Fibroblast of peridontal ligament (primary cell): ENCODE measurements at regions not wholly inside any gene's neighbourhood (a gene's known extent, or its start where the extent isn't known, plus 50 kb on each side); places are given as distances from the start of the nearest gene placed in this dataset.
"Not testable (repeated sequence)": the region's sequence is repeated elsewhere in the genome, so short reads cannot be mapped to it uniquely, and the experiment has no call there.

ENCODE experiments used
- DNase-seq: peaks from one replicate; pipeline ENCODE4 v3.0.0-alpha.2; 2010; ENCODE audit errors: extremely low read depth

- no peak for DNase-seq
Measured at GRCh38 chr7:83738291-83738835, 89.4 kb upstream of the SEMA3E start.

- DNase-seq: peak; percentile 55
Measured at GRCh38 chr7:83732305-83732704, 83.4 kb upstream of the SEMA3E start.

- peak; percentile 8 for DNase-seq
Measured at GRCh38 chr7:83731154-83731553, 82.2 kb upstream of the SEMA3E start.

GRCh38 chr7:83716923-83717322 lies 68.0 kb upstream of the SEMA3E start:
- DNase-seq: not testable (repeated sequence)

- no peak for DNase-seq
Measured at GRCh38 chr7:83708531-83708930, 59.6 kb upstream of the SEMA3E start.

GRCh38 chr7:83704564-83704963 lies 55.6 kb upstream of the SEMA3E start:
- DNase-seq: no peak

GRCh38 chr7:83702446-83702845 lies 53.5 kb upstream of the SEMA3E start:
- DNase-seq: no peak

GRCh38 chr7:83701736-83702135 lies 52.8 kb upstream of the SEMA3E start:
- peak; percentile 72 for DNase-seq
